Endodermal cell (in vitro differentiated cells): ENCODE measurements at regions not wholly inside any gene's neighbourhood (a gene's known extent, or its start where the extent isn't known, plus 50 kb on each side); places are given as distances from the start of the nearest gene placed in this dataset.

Source experiments
- DNase-seq: peaks from one replicate; pipeline ENCODE4 v3.0.0-alpha.2; 2017
- H3K27ac ChIP-seq: 2 replicates; pipeline ENCODE4 v1.5.1; 2013; ENCODE audit warnings: mild to moderate bottlenecking, low read depth, low read length, moderate library complexity
- H3K27me3 ChIP-seq: 2 replicates; pipeline ENCODE4 v1.6.1; 2013; ENCODE audit warnings: mild to moderate bottlenecking, low read length, moderate library complexity; ENCODE audit not compliant: insufficient read depth, control insufficient read depth, poor library complexity, severe bottlenecking
- H3K36me3 ChIP-seq: 2 replicates; pipeline ENCODE4 v1.7.0; 2013; ENCODE audit warnings: mild to moderate bottlenecking, low read length, moderate library complexity; ENCODE audit not compliant: control insufficient read depth, insufficient read depth
- H3K4me1 ChIP-seq: one replicate; pipeline ENCODE4 v1.7.0; 2013; ENCODE audit warnings: low read length; ENCODE audit not compliant: control insufficient read depth, insufficient read depth
- H3K4me3 ChIP-seq: 2 replicates; pipeline ENCODE4 v1.5.1; 2013; ENCODE audit warnings: mild to moderate bottlenecking, low read length, moderate library complexity
- H3K9ac ChIP-seq: 2 replicates; pipeline ENCODE4 v1.6.1; 2013; ENCODE audit warnings: mild to moderate bottlenecking, low read length, moderate library complexity; ENCODE audit not compliant: poor library complexity, severe bottlenecking; ENCODE audit errors: extremely low read depth
- H3K9me3 ChIP-seq: 2 replicates; pipeline ENCODE4 v1.6.1; 2013; ENCODE audit warnings: mild to moderate bottlenecking, low read length, moderate library complexity; ENCODE audit not compliant: control insufficient read depth
- H3K27ac Mint-ChIP-seq: 2 replicates; pipeline ENCODE4 v1.8.0; 2020; ENCODE audit warnings: mixed read lengths
- H3K27me3 Mint-ChIP-seq: 2 replicates; pipeline ENCODE4 v1.8.0; 2021; ENCODE audit warnings: mild to moderate bottlenecking, mixed read lengths; ENCODE audit not compliant: insufficient read depth
- H3K36me3 Mint-ChIP-seq: 2 replicates; pipeline ENCODE4 v1.8.0; 2020; ENCODE audit warnings: low read depth, mixed read lengths
- H3K4me1 Mint-ChIP-seq: 2 replicates; pipeline ENCODE4 v1.8.0; 2020; ENCODE audit warnings: mixed read lengths
- H3K4me3 Mint-ChIP-seq: 2 replicates; pipeline ENCODE4 v1.8.0; 2020; ENCODE audit warnings: mild to moderate bottlenecking, moderate library complexity, mixed read lengths
- H3K9me3 Mint-ChIP-seq: 2 replicates; pipeline ENCODE4 v1.8.0; 2020; ENCODE audit warnings: mild to moderate bottlenecking, mixed read lengths
- WGBS, 2 experiments: methylation state at CpG; one replicate each; pipeline versions ENCODE4 v1.1.5 to v1.1.7; 2013; ENCODE audit warnings: missing lambda C conversion rate in 2 of 2, mixed read lengths in 1 of 2; ENCODE audit not compliant: insufficient coverage in 1 of 2, insufficient read length in 1 of 2; 5-methylcytosine and 5-hydroxymethylcytosine counted together
- TF ChIP-seq, protein P1 (sequence below): fragments of 200-600 bp; sonication (generic); conservative IDR thresholded peaks from 2 replicates; pipeline ENCODE4 v1.5.0; 2021; ENCODE audit warnings: antibody characterized with exemption, mild to moderate bottlenecking

DNA sequence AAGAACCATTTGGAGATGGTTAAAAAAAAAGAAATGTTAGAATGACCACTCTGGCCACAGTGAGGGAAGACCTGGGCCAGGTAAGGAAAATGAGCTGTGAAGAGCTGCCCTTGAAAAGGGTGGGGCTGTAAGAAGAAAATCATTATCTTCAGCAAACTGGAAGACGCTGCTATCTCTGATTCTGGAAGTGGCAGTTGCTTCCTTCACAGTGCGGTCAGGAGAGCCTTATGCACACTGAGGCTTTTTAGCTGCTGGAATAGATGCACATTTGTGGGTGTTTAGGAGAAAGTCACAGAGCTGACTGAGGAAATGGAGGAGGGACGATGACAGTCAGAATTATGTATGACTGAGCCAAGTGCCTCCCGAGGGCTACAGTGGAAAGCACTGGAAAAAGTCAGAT is 91.6 kb downstream of the TBX19 start:
- no peak for DNase-seq
- Histone ChIP-seq H3K36me3 (no peaks in the 10 kb centered on the region), H3K27ac (no peak overlapping the region), H3K4me1 (peaks cover 9% of the 10 kb centered on the region), H3K4me3 (no peak overlapping the region), H3K27me3 (no peaks in the 10 kb centered on the region), H3K9me3 (no peaks in the 10 kb centered on the region), H3K9ac (no peak overlapping the region)
- Mint-ChIP-seq H3K4me1 (peaks cover 17% of the 10 kb centered on the region), H3K9me3 (no peaks in the 10 kb centered on the region), H3K27ac (no peak overlapping the region), H3K27me3 (no peaks in the 10 kb centered on the region), H3K4me3 (no peak overlapping the region), H3K36me3 (no peaks in the 10 kb centered on the region)
- TF ChIP-seq, protein P1, sequence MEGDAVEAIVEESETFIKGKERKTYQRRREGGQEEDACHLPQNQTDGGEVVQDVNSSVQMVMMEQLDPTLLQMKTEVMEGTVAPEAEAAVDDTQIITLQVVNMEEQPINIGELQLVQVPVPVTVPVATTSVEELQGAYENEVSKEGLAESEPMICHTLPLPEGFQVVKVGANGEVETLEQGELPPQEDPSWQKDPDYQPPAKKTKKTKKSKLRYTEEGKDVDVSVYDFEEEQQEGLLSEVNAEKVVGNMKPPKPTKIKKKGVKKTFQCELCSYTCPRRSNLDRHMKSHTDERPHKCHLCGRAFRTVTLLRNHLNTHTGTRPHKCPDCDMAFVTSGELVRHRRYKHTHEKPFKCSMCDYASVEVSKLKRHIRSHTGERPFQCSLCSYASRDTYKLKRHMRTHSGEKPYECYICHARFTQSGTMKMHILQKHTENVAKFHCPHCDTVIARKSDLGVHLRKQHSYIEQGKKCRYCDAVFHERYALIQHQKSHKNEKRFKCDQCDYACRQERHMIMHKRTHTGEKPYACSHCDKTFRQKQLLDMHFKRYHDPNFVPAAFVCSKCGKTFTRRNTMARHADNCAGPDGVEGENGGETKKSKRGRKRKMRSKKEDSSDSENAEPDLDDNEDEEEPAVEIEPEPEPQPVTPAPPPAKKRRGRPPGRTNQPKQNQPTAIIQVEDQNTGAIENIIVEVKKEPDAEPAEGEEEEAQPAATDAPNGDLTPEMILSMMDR, result no peak
- WGBS, 2 experiments, result 90 to 93% methylated on average over 2 to 4 of the region's 4 CpGs

- Histone ChIP-seq H3K9me3 (no peaks in the 10 kb centered on the region), H3K4me1 (peaks cover 9% of the 10 kb centered on the region), H3K27me3 (no peaks in the 10 kb centered on the region), H3K27ac (no peak overlapping the region), H3K36me3 (no peaks in the 10 kb centered on the region), H3K4me3 (no peak overlapping the region), H3K9ac (no peak overlapping the region)
- Mint-ChIP-seq H3K4me1 (peaks cover 17% of the 10 kb centered on the region), H3K4me3 (no peak overlapping the region), H3K27me3 (peaks cover 2% of the 10 kb centered on the region), H3K27ac (no peak overlapping the region), H3K9me3 (no peaks in the 10 kb centered on the region), H3K36me3 (no peaks in the 10 kb centered on the region)
- TF ChIP-seq, protein P1, result no peak
- DNase-seq, result no peak
- 80 to 89% methylated on average over 1 to 5 of the region's 5 CpGs for WGBS, 2 experiments
These were observed 90.8 kb downstream of the TBX19 start for GRCh38 chr1:168371477-168371876.

DNA sequence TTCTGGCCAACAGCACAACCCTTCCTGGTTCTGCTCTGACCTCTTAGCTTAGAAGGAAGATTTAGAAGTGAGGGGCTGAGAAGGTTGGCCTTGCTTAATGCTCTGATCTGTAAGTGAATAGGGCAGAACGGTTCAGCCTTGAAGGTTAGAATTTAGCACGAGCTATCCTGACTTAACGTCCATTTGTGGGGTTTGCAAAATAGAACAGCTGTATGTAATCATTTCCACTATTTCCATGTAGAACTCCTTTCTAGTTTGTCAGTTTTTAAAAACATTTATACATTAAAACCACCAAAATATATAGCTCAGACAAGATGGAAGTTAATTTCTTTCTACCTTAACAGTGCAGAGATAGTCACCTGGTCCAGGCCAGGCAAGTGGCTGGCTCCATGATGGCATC is 89.9 kb downstream of the TBX19 start:
- 96 to 100% methylated on average over 2 to 3 of the region's 3 CpGs for WGBS, 2 experiments
- Histone ChIP-seq H3K4me1 (peaks cover 9% of the 10 kb centered on the region), H3K4me3 (no peak overlapping the region), H3K9ac (no peak overlapping the region), H3K9me3 (no peaks in the 10 kb centered on the region), H3K27ac (no peak overlapping the region), H3K27me3 (no peaks in the 10 kb centered on the region), H3K36me3 (no peaks in the 10 kb centered on the region)
- no peak for DNase-seq
- no peaks in the 10 kb centered on the region for H3K9me3 Mint-ChIP-seq
- H3K4me3 Mint-ChIP-seq, result no peak overlapping the region
- peaks cover 2% of the 10 kb centered on the region for H3K27me3 Mint-ChIP-seq
- TF ChIP-seq, protein P1, result no peak
- peaks cover 17% of the 10 kb centered on the region for H3K4me1 Mint-ChIP-seq
- no peaks in the 10 kb centered on the region for H3K36me3 Mint-ChIP-seq
- H3K27ac Mint-ChIP-seq, result no peak overlapping the region
